NCI-H1694 (cell line): ENCODE measurements at regions not wholly inside any gene's neighbourhood (a gene's known extent, or its start where the extent isn't known, plus 50 kb on each side); places are given as distances from the start of the nearest gene placed in this dataset.

Experiments
- DNase-seq: peaks from one replicate; lab custom pipeline; 2025; lab: John Stamatoyannopoulos, UW

- peak; percentile 11 for DNase-seq
Measured at GRCh38 chr2:238701341-238702206, 146.3 kb upstream of the TWIST2 start.

DNA sequence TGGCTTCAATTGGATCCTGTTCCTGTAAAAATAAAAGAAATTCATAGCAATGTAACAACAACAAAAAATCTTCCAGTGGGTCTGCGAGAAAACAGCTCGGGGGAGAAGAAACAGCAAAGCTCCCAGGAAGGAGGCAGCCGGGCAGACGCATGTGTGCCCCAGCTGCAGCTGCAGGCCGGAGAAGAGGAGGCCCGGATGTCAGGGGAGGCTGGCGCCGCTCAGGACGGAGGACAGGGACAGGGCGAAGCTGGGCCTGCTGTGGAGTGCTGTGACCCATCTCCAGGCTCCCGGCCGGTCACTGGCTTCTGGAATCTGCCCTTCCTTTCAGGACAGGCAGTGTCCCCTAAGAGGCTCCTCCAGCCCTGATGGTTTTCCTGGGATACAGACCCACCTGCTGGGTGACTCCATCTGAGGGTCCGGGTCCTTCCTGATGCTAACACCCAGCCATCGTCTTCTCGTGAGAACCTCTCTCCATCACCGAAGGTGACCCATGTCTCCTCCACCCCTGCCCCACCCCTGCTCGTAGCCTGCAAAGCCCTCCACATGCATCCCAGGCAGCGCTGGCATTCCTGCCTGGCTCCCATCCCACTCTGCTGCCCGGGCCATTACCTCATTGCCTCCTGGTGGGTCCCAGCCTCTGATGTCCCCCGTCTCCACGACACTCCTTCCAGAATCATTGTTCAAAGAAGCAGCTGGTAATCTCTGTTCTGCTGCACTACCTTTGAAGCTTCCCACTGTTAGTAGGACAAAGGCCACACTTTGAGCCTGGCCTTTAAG, 145.4 kb upstream of the TWIST2 start:
- DNase-seq = no peak

- DNase-seq = no peak
Measured at GRCh38 chr2:238703053-238703415, 144.9 kb upstream of the TWIST2 start.

GRCh38 chr2:238703436-238703835, 144.4 kb upstream of the TWIST2 start:
- DNase-seq = no peak

DNA sequence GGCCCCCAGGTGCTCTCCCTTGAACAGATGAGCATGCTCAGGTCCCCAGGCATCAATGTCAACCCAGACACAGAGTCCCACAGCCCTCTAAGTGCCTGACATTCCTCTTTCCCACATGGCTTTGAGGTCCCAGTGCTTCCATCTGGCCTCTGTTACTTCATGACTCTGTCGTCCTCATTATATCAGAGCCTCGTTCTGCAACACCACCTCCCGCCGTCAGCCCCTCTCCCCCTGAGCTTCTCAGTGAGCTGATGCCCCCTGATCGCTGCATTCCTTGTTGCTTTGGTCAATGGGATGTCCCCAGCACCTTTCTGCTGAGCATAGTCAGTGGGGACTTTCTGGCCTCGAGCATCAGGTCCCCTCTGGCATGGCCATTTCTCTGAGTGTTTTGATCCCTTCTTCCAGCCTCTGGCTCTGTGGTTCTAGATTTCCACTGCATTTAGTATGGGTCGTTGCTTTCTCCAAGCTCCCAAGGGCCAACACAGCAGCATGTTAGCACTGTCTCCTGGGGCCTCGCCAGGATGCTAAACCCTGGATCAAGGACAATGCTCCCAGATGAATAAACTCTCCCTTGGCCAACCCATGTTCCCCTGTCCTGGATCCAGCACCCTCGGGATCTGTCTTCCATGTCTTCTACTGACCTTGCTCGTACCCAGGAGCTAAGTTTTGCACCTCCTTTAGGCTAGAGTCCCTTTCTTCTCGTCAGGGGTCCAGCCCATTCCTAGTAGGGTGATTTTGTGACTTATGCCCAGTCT, 143.2 kb upstream of the TWIST2 start:
- DNase-seq = no peak

DNA sequence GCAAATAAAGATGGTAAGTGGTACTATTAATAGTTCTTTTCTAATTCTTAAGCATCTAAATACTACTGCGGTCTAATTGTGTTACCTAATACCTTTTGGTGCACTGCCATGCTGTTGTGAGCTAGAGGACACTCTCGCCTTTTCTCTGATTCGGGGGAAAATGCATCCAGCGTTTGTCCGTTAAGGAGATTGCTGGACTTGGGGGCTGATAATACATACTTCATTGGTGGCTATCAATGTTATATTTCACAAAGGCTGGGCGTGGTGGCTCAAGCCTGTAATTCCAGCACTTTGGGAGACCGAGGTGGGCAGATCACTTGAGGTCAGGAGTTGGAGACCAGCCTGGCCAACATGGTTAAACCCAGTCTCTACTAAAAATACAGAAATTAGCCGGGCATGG, 141.7 kb upstream of the TWIST2 start:
- DNase-seq = no peak

- DNase-seq = no peak
Measured at GRCh38 chr2:238706673-238707072, 141.2 kb upstream of the TWIST2 start.

DNA sequence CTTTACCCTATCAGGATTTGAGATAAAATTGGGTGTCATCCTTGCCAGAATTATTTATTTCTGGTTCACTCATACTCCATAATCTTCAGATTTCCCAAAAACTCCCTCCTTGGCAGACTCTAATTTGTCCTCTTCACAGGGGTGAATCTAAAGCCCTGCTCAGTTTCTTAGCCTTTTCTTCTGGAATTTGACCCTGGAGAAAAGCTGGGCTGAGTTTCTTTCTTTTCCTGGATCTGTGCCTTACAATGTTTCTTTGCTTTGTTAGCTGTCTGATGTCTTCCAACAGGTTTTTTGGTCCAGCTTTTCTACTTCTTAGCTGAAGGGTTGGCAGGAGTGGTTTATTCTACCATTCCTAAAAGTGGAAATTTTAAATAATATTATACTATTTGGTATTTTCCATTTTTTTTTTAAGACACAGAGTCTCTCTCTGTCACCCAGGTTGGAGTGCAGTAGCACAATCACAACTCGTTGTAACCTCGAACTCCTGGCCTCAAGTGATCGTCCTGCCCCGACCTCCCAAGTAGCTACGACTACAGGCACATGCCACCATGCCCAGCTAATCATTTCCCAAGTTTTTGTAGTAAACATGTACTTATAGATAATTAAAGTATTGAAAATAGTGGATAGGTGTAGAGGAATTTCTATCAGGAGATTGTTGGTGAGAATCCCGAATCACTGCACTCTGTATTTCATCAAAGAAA, 138.4 kb upstream of the TWIST2 start:
- DNase-seq = no peak

DNA sequence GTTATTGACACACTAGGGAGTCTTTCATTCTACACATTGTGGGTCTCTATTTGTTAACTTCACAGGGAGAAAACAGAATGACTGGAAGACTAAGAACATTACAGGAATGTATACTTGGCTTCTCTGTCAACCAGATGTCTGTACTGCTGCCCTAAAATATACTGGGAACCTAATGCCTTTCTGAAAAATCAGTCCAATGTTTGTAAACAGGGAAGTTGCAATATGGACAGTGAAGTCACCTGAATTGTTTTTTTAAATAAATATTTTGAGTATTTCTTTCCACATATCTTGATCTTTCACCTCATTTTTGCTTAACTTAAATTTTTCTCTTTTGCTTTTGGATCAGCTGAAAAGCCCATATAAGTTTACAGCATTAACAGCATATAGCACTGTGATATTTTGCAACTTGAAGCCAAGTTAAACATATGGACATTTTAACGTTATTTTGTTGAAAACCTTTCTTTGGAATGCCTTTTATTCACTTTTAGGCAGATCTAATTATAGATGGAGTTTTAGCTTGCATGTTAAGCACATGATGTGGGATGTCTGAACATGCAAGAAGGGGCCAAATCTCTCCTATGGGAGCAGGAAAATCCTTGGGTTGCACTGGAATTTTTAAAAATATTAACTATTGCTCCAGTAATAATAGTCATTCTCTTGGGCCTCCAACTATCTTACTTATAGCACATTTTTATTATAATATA, 137.7 kb upstream of the TWIST2 start:
- DNase-seq = no peak

DNA sequence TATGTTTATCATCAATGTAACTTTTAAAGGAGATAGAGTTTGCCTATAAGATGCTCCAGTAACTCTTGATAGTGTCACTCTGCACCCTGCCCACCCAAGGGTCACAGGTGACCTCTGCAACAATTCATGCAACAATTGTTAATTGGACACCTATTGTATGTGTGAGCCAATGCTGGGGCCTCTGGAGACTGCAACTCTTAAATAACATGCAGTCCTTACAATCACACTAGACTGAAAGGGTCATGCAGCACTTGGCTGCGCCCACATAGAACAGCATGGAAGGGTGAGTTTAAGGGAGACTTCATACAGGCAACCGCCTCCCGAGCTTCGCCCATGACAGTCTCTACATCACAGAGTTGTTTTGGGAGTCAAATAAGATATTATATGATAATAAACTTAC, 137.1 kb upstream of the TWIST2 start:
- no peak for DNase-seq

GRCh38 chr2:238711346-238711745, 136.5 kb upstream of the TWIST2 start:
- no peak for DNase-seq

DNA sequence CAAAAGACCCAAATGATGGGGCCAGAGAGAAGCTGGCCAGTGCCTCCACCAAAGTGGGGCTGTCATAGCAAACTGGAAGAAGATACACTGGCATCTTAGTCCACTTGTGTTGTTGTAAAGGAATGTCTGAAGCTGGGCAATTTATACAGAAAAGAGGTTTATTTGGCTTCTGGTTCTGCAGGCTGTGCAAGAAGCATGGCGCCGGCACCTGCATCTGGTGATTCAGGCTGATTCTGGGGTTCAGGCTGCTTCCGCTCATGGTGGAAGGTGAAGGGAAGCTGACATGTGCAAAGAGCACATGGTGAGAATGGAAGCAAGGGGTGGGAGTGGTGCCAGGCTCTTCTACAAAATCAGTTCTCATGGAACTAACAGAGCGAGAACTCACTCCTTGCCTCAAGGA, 135.9 kb upstream of the TWIST2 start:
- no peak for DNase-seq

- no peak for DNase-seq
Measured at GRCh38 chr2:238713198-238713826, 134.6 kb upstream of the TWIST2 start.

DNA sequence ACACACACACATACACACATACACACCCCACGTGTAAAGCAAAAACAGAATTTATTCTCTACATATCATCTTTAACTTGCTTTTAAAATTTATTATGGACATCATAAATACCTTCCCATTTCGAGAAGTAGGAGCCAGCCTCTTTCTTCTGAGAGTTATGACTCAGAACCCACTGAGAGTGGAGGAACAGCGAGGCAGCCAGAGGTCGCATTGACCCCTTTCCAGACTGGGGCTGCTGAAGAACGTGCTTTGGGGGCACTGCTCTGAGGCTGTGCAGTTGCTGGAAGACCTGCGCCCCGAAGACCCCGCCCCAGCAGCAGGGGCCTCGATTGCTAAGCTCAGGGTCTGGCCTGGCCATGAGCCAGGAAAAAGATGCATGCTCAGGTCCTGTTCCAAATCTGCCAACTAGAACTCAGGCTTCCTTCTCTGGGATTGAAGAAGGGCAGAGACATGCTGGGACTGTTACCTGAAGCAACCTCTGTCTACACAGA, 133.8 kb upstream of the TWIST2 start:
- no peak for DNase-seq

DNA sequence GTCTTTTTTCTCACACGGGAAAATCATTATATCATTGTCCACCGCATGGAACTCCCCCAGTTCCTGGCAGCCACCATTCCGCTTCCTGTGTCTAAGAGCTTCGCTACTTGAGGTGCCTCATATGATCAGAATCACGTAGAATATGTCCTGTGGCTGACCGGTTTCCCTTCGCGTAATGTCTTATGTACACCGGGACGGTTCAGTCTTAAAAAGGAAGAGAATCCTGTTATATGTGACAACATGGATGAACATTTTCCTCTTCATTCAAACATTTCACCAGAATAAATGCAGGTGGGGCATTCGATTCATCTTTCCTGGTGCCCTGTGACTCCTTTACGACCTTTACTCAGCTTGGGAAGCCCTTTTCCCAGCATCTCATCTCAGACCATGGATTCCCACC, 131.7 kb upstream of the TWIST2 start:
- no peak for DNase-seq

GRCh38 chr2:238716585-238716984, 131.3 kb upstream of the TWIST2 start:
- no peak for DNase-seq

- DNase-seq = no peak
Measured at GRCh38 chr2:238717084-238717483, 130.8 kb upstream of the TWIST2 start.

GRCh38 chr2:238719641-238720040, 128.2 kb upstream of the TWIST2 start:
- no peak for DNase-seq

- peak; percentile 42 for DNase-seq
Measured at GRCh38 chr2:238720232-238720672, 127.6 kb upstream of the TWIST2 start.

- DNase-seq = no peak
Measured at GRCh38 chr2:238722181-238722580, 125.7 kb upstream of the TWIST2 start.

DNA sequence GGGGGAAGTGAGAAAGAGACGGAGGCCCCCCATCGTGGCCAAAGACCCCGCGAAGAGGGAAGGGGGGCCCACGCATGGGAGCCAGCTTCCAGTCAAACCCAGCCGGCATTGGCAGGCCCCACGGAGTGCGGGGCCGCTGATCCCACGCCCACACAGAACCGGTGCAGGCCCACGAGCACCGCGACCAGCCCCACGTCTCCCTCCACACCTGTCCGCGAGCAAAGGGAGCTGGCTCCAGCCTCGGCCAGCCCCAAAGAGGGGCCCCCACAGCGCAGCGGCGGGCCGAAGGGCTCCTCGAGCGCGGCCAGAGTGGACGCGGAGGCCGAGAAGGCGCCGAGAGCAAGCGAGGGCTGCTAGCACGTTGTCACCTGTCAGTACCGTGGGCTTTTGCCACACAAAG, 125.0 kb upstream of the TWIST2 start:
- no peak for DNase-seq
